Chondrocyte (in vitro differentiated cells): ENCODE measurements at regions not wholly inside any gene's neighbourhood (a gene's known extent, or its start where the extent isn't known, plus 50 kb on each side); places are given as distances from the start of the nearest gene placed in this dataset.
"Not testable (repeated sequence)": the region's sequence is repeated elsewhere in the genome, so short reads cannot be mapped to it uniquely, and the experiment has no call there.

Source experiments
- DNase-seq: peaks from one replicate; pipeline ENCODE4 v3.0.0; 2021; ENCODE audit warnings: mixed read lengths, low spot score
- H3K27ac Mint-ChIP-seq: one replicate; pipeline ENCODE4 v1.8.0; 2021; ENCODE audit warnings: mild to moderate bottlenecking, moderate library complexity, mixed read lengths; ENCODE audit not compliant: unreplicated experiment
- H3K27me3 Mint-ChIP-seq: 2 replicates; pipeline ENCODE4 v1.8.0; 2021; ENCODE audit warnings: low read depth, mixed read lengths
- H3K36me3 Mint-ChIP-seq: 2 replicates; pipeline ENCODE4 v1.8.0; 2021; ENCODE audit warnings: low read depth, mixed read lengths
- H3K4me1 Mint-ChIP-seq: 2 replicates; pipeline ENCODE4 v1.8.0; 2021; ENCODE audit warnings: low read depth, mild to moderate bottlenecking, mixed read lengths
- H3K4me3 Mint-ChIP-seq: one replicate; pipeline ENCODE4 v1.8.0; 2021; ENCODE audit warnings: mild to moderate bottlenecking, moderate library complexity, mixed read lengths; ENCODE audit not compliant: unreplicated experiment
- H3K9me3 Mint-ChIP-seq: 2 replicates; pipeline ENCODE4 v1.8.0; 2021; ENCODE audit warnings: low read depth, mixed read lengths
- TF ChIP-seq, protein P1 (sequence below): fragments of 200-600 bp; sonication (generic); IDR thresholded peaks from 2 replicates; pipeline ENCODE4 v1.5.0; 2021; ENCODE audit warnings: antibody characterized with exemption, mild to moderate bottlenecking, moderate library complexity

- no peaks in the 10 kb centered on the region for H3K27me3 Mint-ChIP-seq
- no peak for DNase-seq
- H3K4me1 Mint-ChIP-seq = peaks cover 3% of the 10 kb centered on the region
- H3K4me3 Mint-ChIP-seq = no peak overlapping the region
- H3K27ac Mint-ChIP-seq = no peak overlapping the region
- H3K36me3 Mint-ChIP-seq = no peaks in the 10 kb centered on the region
- TF ChIP-seq, protein P1, sequence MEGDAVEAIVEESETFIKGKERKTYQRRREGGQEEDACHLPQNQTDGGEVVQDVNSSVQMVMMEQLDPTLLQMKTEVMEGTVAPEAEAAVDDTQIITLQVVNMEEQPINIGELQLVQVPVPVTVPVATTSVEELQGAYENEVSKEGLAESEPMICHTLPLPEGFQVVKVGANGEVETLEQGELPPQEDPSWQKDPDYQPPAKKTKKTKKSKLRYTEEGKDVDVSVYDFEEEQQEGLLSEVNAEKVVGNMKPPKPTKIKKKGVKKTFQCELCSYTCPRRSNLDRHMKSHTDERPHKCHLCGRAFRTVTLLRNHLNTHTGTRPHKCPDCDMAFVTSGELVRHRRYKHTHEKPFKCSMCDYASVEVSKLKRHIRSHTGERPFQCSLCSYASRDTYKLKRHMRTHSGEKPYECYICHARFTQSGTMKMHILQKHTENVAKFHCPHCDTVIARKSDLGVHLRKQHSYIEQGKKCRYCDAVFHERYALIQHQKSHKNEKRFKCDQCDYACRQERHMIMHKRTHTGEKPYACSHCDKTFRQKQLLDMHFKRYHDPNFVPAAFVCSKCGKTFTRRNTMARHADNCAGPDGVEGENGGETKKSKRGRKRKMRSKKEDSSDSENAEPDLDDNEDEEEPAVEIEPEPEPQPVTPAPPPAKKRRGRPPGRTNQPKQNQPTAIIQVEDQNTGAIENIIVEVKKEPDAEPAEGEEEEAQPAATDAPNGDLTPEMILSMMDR = no peak
- H3K9me3 Mint-ChIP-seq = no peaks in the 10 kb centered on the region
These were observed 68.0 kb downstream of the TEX35 start for GRCh38 chr1:178580876-178581275.

DNA sequence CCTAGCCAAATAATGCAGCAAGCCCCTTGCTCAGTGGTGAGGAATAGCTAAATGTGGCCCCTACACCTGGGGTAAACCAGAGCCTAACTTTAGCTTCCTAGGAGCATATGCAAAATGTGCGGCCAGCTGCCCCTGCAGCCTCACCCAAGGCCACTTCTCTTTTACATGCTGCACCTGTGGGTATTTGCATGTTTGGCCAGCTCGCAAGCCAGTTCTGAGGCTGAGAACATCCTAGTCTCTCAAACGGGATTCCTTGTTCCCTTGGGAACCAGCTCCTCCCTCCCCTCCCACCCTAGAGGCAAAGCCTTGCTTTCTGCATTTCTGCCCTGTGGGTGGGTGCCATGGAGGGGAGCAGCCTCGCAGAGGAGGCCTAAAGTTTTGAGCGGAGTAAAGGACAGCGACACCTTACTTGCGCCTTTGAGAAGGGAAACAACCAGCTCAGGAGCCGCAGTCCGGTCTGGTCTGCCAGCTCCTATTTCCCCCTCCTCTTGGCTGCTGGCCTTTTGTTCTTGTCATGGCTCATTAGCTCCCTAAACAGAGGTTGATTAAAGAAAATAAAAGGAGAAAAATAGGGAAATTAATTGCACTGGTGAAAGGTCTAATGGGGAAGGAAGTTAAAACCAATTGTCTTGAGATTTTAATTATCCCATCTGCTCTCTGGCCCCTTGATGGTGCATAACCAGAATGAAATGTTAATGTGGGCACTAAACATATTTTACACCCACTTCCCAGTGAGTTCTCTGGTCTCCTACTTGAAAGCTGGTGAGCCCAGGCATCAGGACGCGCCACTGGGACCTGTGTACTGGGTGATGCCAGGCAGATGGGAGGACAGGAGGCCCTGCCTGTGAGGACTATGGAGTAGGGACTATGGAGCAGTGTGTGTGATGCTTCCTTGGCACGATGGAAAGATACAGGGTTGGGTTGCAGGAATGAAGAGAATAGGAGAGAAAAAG lies 68.7 kb downstream of the TEX35 start:
- no peak for DNase-seq
- H3K27ac Mint-ChIP-seq = no peak overlapping the region
- H3K4me3 Mint-ChIP-seq = no peak overlapping the region
- no peaks in the 10 kb centered on the region for H3K36me3 Mint-ChIP-seq
- H3K9me3 Mint-ChIP-seq = no peaks in the 10 kb centered on the region
- TF ChIP-seq, protein P1 = no peak
- H3K27me3 Mint-ChIP-seq = no peaks in the 10 kb centered on the region
- no peaks in the 10 kb centered on the region for H3K4me1 Mint-ChIP-seq

DNA sequence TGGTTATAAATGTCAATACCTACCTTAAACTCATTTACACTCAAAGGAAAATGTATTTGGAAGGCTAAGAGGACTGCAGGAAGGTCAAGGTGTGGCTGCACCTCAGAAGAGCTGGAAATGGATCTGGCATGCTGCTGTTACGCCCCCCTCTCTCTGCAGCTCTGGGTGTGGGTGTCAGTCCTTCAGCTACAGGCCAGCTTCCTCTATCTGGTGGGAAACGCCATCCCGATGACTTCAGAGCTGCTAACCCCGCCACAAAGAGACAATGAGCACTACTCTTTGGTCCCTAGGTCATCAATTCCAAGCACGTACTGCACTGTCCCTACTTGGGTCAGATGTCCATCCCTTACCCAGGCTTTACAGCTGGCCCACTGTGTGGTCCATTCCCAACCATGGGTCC lies 74.2 kb downstream of the TEX35 start:
- Mint-ChIP-seq H3K27ac (no peak overlapping the region), H3K4me1 (no peaks in the 10 kb centered on the region), H3K9me3 (peaks cover 9% of the 10 kb centered on the region), H3K27me3 (no peaks in the 10 kb centered on the region), H3K4me3 (no peak overlapping the region), H3K36me3 (peaks cover 1% of the 10 kb centered on the region)
- DNase-seq = no peak
- TF ChIP-seq, protein P1 = no peak

GRCh38 chr1:178587975-178588374 lies 75.1 kb downstream of the TEX35 start:
- no peak overlapping the region for H3K27ac Mint-ChIP-seq
- H3K36me3 Mint-ChIP-seq = peaks cover 1% of the 10 kb centered on the region
- no peak for DNase-seq
- H3K27me3 Mint-ChIP-seq = no peaks in the 10 kb centered on the region
- peaks cover 9% of the 10 kb centered on the region for H3K9me3 Mint-ChIP-seq
- H3K4me3 Mint-ChIP-seq = no peak overlapping the region
- H3K4me1 Mint-ChIP-seq = no peaks in the 10 kb centered on the region
- TF ChIP-seq, protein P1 = peak; percentile 18

DNA sequence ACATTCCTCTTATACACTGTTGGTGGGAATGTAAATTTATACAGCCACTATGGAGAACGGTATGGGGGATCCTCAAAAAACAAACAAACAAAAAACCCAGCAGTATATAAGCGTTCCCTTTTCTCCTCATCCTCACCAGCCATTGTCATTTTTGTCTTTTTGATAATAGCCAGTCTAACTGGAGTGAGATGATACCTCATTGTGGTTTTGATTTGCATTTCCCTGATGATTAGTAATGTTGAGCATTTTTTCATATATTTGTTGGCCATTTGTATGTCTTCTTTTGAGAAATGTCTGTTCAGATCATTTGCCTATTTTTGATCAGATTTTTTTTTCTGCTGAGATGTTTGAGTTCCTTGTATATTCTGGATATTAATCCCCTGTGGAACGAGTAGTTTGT lies 76.1 kb downstream of the TEX35 start:
- not testable (repeated sequence) for H3K4me3 Mint-ChIP-seq, H3K27me3 Mint-ChIP-seq, H3K27ac Mint-ChIP-seq, H3K4me1 Mint-ChIP-seq, H3K36me3 Mint-ChIP-seq, H3K9me3 Mint-ChIP-seq, DNase-seq

GRCh38 chr1:178591811-178592210 lies 78.9 kb downstream of the TEX35 start:
- H3K4me1 Mint-ChIP-seq, H3K27me3 Mint-ChIP-seq, H3K4me3 Mint-ChIP-seq, H3K9me3 Mint-ChIP-seq, H3K27ac Mint-ChIP-seq, DNase-seq, H3K36me3 Mint-ChIP-seq: not testable (repeated sequence)
